Fibroblast of pulmonary artery (primary cell): ENCODE measurements at regions not wholly inside any gene's neighbourhood (a gene's known extent, or its start where the extent isn't known, plus 50 kb on each side); places are given as distances from the start of the nearest gene placed in this dataset.

Experiments
- DNase-seq: peaks from one replicate; pipeline ENCODE4 v3.0.0-alpha.2; 2010; ENCODE audit warnings: low read depth
- H3K4me3 ChIP-seq: replicated peaks from 2 replicates; pipeline ENCODE4 v1.5.1; 2011; ENCODE audit warnings: low read depth, mild to moderate bottlenecking, control low read depth, low read length, moderate library complexity
- CTCF ChIP-seq: IDR thresholded peaks from 2 replicates; pipeline ENCODE4 v1.5.1; 2011; ENCODE audit warnings: mild to moderate bottlenecking, control low read depth, low read length, inconsistent platforms; ENCODE audit errors: missing control alignments

- no peak overlapping the region for H3K4me3 ChIP-seq
- TF ChIP-seq CTCF, result no peak
- no peak for DNase-seq
Observed at GRCh38 chr5:5622806-5623205, 200.3 kb downstream of the ICE1 start.

GRCh38 chr5:5619546-5619945 lies 197.1 kb downstream of the ICE1 start:
- H3K4me3 ChIP-seq, result no peak overlapping the region
- no peak for TF ChIP-seq CTCF
- DNase-seq, result no peak

- no peak for DNase-seq
- no peak for TF ChIP-seq CTCF
- no peak overlapping the region for H3K4me3 ChIP-seq
Observed at GRCh38 chr5:5617024-5617423, 194.5 kb downstream of the ICE1 start.

GRCh38 chr5:5616247-5616895 lies 193.9 kb downstream of the ICE1 start:
- no peak for TF ChIP-seq CTCF
- no peak overlapping the region for H3K4me3 ChIP-seq
- DNase-seq, result no peak

- TF ChIP-seq CTCF, result no peak
- no peak overlapping the region for H3K4me3 ChIP-seq
- DNase-seq, result no peak
Observed at GRCh38 chr5:5615569-5615968, 193.1 kb downstream of the ICE1 start.

GRCh38 chr5:5613261-5613990 lies 190.9 kb downstream of the ICE1 start:
- TF ChIP-seq CTCF, result no peak
- no peak for DNase-seq
- no peak overlapping the region for H3K4me3 ChIP-seq

- TF ChIP-seq CTCF, result no peak
- no peak overlapping the region for H3K4me3 ChIP-seq
- no peak for DNase-seq
Observed at GRCh38 chr5:5612096-5612495, 189.6 kb downstream of the ICE1 start.
